ENCODE measurements at regions not wholly inside any gene's neighbourhood (a gene's known extent, or its start where the extent isn't known, plus 50 kb on each side); places are given as distances from the start of the nearest gene placed in this dataset.
"Not testable (repeated sequence)": the region's sequence is repeated elsewhere in the genome, so short reads cannot be mapped to it uniquely, and the experiment has no call there.

GRCh38 chr3:110343376-110343775 lies 728.2 kb upstream of the NECTIN3 start:
- FAIRE-seq, result no peak

DNA sequence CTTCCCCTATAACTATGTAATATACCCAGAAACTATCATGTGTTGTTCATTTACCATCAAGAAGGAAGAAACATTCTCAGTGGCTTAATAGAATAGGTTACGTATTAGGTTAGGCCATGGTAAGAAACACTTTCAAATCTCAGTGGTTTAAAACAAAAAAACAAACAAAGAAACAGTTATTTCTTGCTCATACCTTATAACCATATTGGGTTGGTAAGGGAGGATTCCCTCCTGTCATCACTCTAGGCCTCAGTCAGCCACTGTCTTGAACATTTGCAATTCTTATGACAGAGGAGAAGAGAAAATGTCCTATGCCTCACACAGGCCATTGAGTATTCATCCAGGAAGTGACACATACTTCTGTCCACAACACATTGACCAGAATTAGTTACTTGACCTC lies 727.7 kb upstream of the NECTIN3 start:
- FAIRE-seq, result no peak

GRCh38 chr3:110344487-110344886 lies 727.1 kb upstream of the NECTIN3 start:
- FAIRE-seq, result no peak

- FAIRE-seq, result no peak
Measured at GRCh38 chr3:110344897-110345767, 726.5 kb upstream of the NECTIN3 start.

- FAIRE-seq, result no peak
Measured at GRCh38 chr3:110349295-110349694, 722.3 kb upstream of the NECTIN3 start.

- FAIRE-seq, result no peak
Measured at GRCh38 chr3:110352841-110353604, 718.6 kb upstream of the NECTIN3 start.

GRCh38 chr3:110362751-110363150 lies 708.9 kb upstream of the NECTIN3 start:
- FAIRE-seq, result no peak

DNA sequence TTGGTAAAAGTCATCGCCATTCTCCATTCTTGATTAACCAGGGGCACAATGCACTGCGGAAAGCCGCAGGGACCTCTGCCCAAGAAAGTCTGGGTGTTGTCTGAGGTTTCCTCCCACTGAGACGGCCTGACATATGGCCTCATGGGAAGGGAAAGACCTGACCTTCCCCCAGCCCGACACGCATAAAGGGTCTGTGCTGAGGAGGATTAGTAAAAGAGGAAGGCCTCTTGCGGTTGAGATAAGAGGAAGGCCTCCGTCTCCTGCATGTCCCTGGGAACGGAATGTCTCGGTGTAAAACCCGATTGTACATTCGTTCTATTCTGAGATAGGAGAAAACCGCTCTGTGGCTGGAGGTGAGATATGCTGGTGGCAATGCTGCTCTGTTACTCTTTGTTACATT lies 704.3 kb upstream of the NECTIN3 start:
- FAIRE-seq, result not testable (repeated sequence)

DNA sequence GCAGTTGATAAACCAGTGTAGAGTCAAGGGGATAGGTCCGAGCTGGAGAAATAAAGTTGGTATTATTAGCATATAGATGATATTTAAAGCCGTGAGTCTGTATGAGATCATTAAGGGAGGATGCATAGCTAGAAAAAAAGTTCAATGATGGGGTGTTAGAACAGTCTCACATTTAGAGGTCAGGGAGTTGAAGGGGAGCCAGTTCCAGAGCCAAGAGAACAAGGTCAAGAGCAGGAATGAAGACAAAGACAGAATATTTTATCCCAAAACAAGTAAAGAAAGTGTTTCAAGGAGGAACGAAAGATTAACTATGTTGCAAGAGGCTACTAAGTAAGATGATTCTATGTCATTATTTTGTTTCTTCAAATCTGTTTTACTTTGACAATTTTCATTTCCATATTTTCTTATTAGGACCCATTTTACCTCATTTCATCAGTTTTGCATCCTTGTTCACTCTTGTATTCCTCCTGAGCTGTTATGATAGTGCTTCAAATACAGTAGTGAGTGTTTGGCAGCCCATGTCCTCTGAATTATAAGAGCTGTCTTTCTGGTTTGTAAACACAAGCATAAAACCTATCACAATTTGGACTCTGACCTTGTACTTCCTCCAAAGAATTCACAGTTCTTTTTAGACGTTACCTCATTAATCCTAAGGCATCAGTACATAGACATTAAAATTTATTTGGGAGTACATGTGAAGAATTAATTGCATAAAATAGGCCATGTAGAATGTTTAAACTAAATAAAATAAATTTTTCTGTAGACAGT lies 695.7 kb upstream of the NECTIN3 start:
- FAIRE-seq, result no peak

- FAIRE-seq, result no peak
Measured at GRCh38 chr3:110378481-110378880, 693.1 kb upstream of the NECTIN3 start.

GRCh38 chr3:110381992-110382391 lies 689.6 kb upstream of the NECTIN3 start:
- FAIRE-seq, result no peak

GRCh38 chr3:110383356-110383755 lies 688.3 kb upstream of the NECTIN3 start:
- FAIRE-seq, result no peak

DNA sequence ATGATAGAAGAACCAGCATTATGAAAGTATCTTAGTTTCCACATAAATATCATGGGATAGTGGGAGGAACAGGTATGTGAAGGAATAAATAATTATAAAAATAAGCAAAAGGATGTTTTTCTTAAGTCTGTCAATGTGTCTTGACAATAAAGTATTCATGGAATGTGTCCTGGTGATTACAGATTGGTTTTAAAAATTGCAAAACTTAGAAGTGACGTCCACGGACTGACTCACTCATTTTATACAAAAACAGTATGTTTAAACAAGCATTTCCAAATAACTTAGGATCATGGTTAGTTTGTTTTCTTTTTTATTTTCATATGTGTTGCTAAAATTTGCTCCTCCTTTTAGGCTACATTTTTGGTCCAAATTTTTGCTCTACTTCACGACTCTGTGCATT lies 687.0 kb upstream of the NECTIN3 start:
- FAIRE-seq, result no peak

- no peak for FAIRE-seq
Measured at GRCh38 chr3:110389005-110389404, 682.6 kb upstream of the NECTIN3 start.

DNA sequence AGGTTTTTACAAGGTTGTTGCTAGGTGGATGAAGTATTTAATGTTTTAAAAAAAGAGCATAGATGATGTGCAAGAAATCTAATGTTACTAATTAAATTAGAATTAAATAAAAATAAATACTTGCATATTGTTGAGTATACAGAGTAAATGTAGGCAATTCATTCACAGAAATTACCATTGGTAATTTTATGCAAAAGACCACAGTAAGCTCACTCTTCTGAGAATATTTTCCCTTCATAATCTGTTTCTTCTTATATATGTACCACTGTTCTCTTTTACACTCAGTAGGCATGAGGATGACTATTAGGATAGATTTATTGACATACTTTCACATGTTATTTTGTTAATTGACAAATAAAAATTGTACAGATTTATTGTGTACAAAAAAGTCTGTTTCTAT lies 681.2 kb upstream of the NECTIN3 start:
- FAIRE-seq, result no peak

GRCh38 chr3:110391042-110391441 lies 680.6 kb upstream of the NECTIN3 start:
- no peak for FAIRE-seq

- no peak for FAIRE-seq
Measured at GRCh38 chr3:110391640-110392395, 679.8 kb upstream of the NECTIN3 start.

GRCh38 chr3:110393941-110394340 lies 677.7 kb upstream of the NECTIN3 start:
- FAIRE-seq, result no peak

GRCh38 chr3:110397115-110397514 lies 674.5 kb upstream of the NECTIN3 start:
- FAIRE-seq, result no peak

DNA sequence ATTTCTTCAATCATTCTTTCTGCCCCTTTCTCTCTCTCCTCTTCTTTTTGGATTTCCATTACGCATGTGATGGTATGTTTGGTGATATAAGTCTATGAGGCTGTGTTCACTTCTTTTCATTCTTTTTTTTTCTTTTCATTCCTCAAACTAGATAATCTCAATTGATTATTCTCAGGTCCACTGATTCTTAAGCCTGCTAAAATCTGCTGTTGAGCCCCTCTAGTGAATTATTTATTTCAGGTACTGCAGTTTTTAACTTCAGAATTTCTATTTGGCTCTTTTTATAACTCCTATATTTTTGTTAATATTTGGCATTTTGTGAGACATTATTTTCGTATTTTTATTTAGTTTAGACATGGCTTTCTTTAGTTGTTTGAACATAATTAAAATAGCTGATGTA lies 671.3 kb upstream of the NECTIN3 start:
- no peak for FAIRE-seq

DNA sequence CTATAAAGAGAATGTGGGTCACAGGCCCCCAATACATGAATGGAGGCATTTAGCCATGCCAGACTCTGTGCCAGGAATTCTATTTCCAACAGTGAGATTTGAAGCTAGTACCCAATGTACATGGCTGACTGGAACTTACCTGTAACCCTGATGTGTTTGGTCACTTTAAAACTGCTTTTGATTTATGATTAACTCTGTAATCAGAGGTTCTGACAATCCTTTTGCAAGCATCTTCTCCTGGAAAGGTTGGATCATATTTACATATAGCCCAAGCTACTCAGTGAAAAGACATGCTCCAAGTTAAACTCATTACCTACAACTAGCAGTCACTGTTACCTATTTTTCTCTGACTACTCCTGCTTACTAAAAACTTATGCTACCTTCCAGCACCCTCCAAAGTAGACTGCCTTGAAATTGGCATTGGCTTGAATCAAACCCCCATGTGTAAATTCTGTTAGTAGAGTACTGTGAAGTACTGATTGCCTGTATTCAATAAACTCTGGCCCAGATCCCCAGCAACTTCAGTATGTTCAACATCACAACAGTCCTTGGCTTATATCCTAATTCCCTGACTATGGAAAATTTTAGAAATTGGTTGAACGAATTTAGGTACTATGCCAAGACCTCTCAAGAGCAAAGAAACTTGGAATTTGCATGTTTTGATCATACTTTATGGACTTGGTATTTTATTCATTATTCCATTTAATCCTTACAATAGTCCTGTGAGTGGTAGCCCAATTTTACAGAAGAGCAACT lies 665.6 kb upstream of the NECTIN3 start:
- no peak for FAIRE-seq

DNA sequence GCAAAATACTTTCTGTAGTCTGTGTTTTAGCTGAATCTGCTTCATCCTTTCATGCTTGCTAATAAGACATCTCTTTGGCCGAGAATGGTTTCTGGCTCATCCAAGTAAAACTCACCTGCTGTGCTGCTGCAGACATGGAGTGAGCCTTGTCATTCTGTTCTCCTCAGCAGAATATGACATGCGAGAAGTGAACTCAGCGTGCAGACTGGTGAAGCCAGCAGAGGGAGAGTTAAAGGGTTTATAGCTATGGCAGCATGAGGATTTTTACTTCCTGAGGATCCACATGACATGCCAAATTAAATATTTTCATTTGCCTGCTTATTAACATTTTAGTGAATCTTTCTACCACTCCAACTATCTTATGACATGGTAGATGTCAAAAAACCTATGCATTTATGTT lies 658.4 kb upstream of the NECTIN3 start:
- no peak for FAIRE-seq
